OCI-LY7 (cell line): ENCODE measurements at regions not wholly inside any gene's neighbourhood (a gene's known extent, or its start where the extent isn't known, plus 50 kb on each side); places are given as distances from the start of the nearest gene placed in this dataset.

Experiments
- BruUV-seq: library from RNA; stranded (reverse); fragments of 400-500 nt; replicated peaks from 2 replicates; lab custom pipeline; 2021; lab: Mats Ljungman, UMichigan
- CTCF ChIA-PET: fragments of 300-600 bp; sonication (Branson Sonifier 250); formaldehyde crosslinking; loops from one replicate; lab custom pipeline; 2022; ENCODE audit warnings: antibody characterized with exemption; ENCODE audit not compliant: unreplicated experiment; lab: Charles Lee
- POLR2A ChIA-PET: fragments of 300-600 bp; sonication (Branson Sonifier 250); formaldehyde crosslinking; loops from one replicate; lab custom pipeline; 2022; ENCODE audit warnings: antibody characterized with exemption; lab: Charles Lee
- DNase-seq: peaks from one replicate; pipeline ENCODE4 v3.0.0-alpha.2; 2015; ENCODE audit warnings: low spot score
- H2AFZ ChIP-seq: fragments of 200-600 bp; sonication (generic), shearing (Covaris generic); 2 replicates; pipeline ENCODE4 v1.6.1; 2014; ENCODE audit warnings: mild to moderate bottlenecking, antibody characterized with exemption, low read length, moderate library complexity
- H3K27ac ChIP-seq: fragments of 200-600 bp; sonication (generic); 2 replicates; pipeline ENCODE4 v1.5.1; 2014; ENCODE audit warnings: mixed run types, low read depth, mild to moderate bottlenecking, moderate library complexity, low read length, inconsistent platforms; ENCODE audit not compliant: poor library complexity, severe bottlenecking
- H3K36me3 ChIP-seq: fragments of 200-600 bp; sonication (generic); 2 replicates; pipeline ENCODE4 v1.6.1; 2014; ENCODE audit warnings: mild to moderate bottlenecking, antibody characterized with exemption, low read length, moderate library complexity, mixed read lengths; ENCODE audit not compliant: insufficient read depth
- H3K4me1 ChIP-seq: fragments of 200-600 bp; sonication (generic); 2 replicates; pipeline ENCODE4 v1.5.1; 2014; ENCODE audit warnings: mild to moderate bottlenecking, low read length; ENCODE audit not compliant: insufficient read depth, poor library complexity, severe bottlenecking
- H3K4me2 ChIP-seq: fragments of 200-600 bp; sonication (generic); 2 replicates; pipeline ENCODE4 v1.6.1; 2014; ENCODE audit warnings: mild to moderate bottlenecking, low read length
- H3K4me3 ChIP-seq: fragments of 200-600 bp; sonication (generic); 2 replicates; pipeline ENCODE4 v1.5.1; 2014; ENCODE audit warnings: mild to moderate bottlenecking, low read depth, low read length; ENCODE audit not compliant: poor library complexity, severe bottlenecking
- H3K79me2 ChIP-seq: fragments of 200-600 bp; sonication (generic); 2 replicates; pipeline ENCODE4 v1.6.1; 2016; ENCODE audit warnings: low read depth, mild to moderate bottlenecking, low read length, moderate library complexity, mixed read lengths; ENCODE audit not compliant: insufficient read depth
- H3K9me2 ChIP-seq: fragments of 200-600 bp; sonication (generic); 2 replicates; pipeline ENCODE4 v1.6.1; 2016; ENCODE audit warnings: mild to moderate bottlenecking, low read length, mixed read lengths; ENCODE audit not compliant: insufficient read depth
- H3K9me3 ChIP-seq: fragments of 200-600 bp; sonication (generic); 2 replicates; pipeline ENCODE4 v1.6.1; 2014; ENCODE audit warnings: mild to moderate bottlenecking, mixed run types, low read length, mixed read lengths
- H4K20me1 ChIP-seq: fragments of 200-600 bp; sonication (generic); 2 replicates; pipeline ENCODE4 v1.6.1; 2014; ENCODE audit warnings: mild to moderate bottlenecking, antibody characterized with exemption, low read length, moderate library complexity, mixed read lengths; ENCODE audit not compliant: insufficient read depth
- CTCF ChIP-seq: fragments of 200-600 bp; sonication (generic); conservative IDR thresholded peaks from 2 replicates; pipeline ENCODE4 v1.5.1; 2014; ENCODE audit warnings: mild to moderate bottlenecking, antibody characterized with exemption, low read length, moderate library complexity, mixed read lengths
- EZH2phosphoT487 ChIP-seq: fragments of 200-600 bp; sonication (generic); IDR thresholded peaks from 2 replicates; pipeline ENCODE4 v1.6.1; 2018; ENCODE audit warnings: low read depth, borderline replicate concordance, mild to moderate bottlenecking, mixed run types, antibody characterized with exemption, low read length, moderate library complexity, mixed read lengths
- intact Hi-C: fragments of 100-400 bp; cut with micrococcal nuclease; formaldehyde crosslinking; loops from one replicate; pipeline ENCODE4 v1.10.0; 2022; ENCODE audit not compliant: unreplicated experiment

GRCh38 chr6:170461556-170462365 is 91.3 kb downstream of the PSMB1 start:
- no peak overlapping the region for H3K27ac ChIP-seq
- POLR2A ChIA-PET: no interaction called here
- TF ChIP-seq CTCF (no peak), EZH2phosphoT487 (no peak)

GRCh38 chr6:170461111-170461510 is 92.0 kb downstream of the PSMB1 start:
- H3K9me2 ChIP-seq: no peaks in the 10 kb centered on the region

More at GRCh38 chr6:170461556-170462365, 91.3 kb downstream of the PSMB1 start:
- Histone ChIP-seq H4K20me1 (no peaks in the 10 kb centered on the region), H3K4me1 (no peaks in the 10 kb centered on the region), H3K79me2 (no peaks in the 10 kb centered on the region), H3K36me3 (no peaks in the 10 kb centered on the region), H3K9me2 (no peaks in the 10 kb centered on the region), H2AFZ (no peak overlapping the region), H3K4me2 (no peak overlapping the region), H3K9me3 (peaks cover 9% of the 10 kb centered on the region), H3K4me3 (no peak overlapping the region)
- intact Hi-C loops: no loop called here
- BruUV-seq: no TSS peak
- CTCF ChIA-PET: no interaction called here
- no peak for DNase-seq

More at GRCh38 chr6:170461111-170461510, 92.0 kb downstream of the PSMB1 start:
- BruUV-seq: no TSS peak
- no peak overlapping the region for H2AFZ ChIP-seq
- intact Hi-C loops: no loop called here
- H3K4me3 ChIP-seq: no peak overlapping the region
- DNase-seq: no peak
- peaks cover 9% of the 10 kb centered on the region for H3K9me3 ChIP-seq
- CTCF ChIA-PET: no interaction called here
- no peak for TF ChIP-seq CTCF
- TF ChIP-seq EZH2phosphoT487: no peak
- no peaks in the 10 kb centered on the region for H3K4me1 ChIP-seq
- H3K27ac ChIP-seq: no peak overlapping the region
- no peak overlapping the region for H3K4me2 ChIP-seq
- no peaks in the 10 kb centered on the region for H3K79me2 ChIP-seq
- no peaks in the 10 kb centered on the region for H3K36me3 ChIP-seq
- H4K20me1 ChIP-seq: no peaks in the 10 kb centered on the region
- POLR2A ChIA-PET: no interaction called here
